K562 (cell line): ENCODE measurements at regions not wholly inside any gene's neighbourhood (a gene's known extent, or its start where the extent isn't known, plus 50 kb on each side); places are given as distances from the start of the nearest gene placed in this dataset.

Source experiments
- CEBPG ChIP-seq, 3 experiments: fragments of 200-800 bp in 1 of 3; sonication (Bioruptor generic) in 1 of 3; sonication (generic) in 1 of 3; formaldehyde crosslinking in 1 of 3; IDR thresholded peaks in 2 of 3; conservative IDR thresholded peaks in 1 of 3; 2 replicates each; pipeline versions ENCODE4 v1.6.1 to v1.8.0; 2016 to 2022; ENCODE audit warnings: missing compliant biosample characterization in 2 of 3, missing genetic modification characterization in 2 of 3, mild to moderate bottlenecking in 1 of 3, missing genetic modification reagents in 1 of 3
- CHD1 ChIP-seq: fragments of 200-600 bp; sonication (generic); IDR thresholded peaks from one replicate; pipeline ENCODE4 v1.6.1; 2012; ENCODE audit warnings: mild to moderate bottlenecking, moderate library complexity, low read length, inconsistent platforms
- SIX5 ChIP-seq, 2 experiments: IDR thresholded peaks; 2 replicates each; pipeline ENCODE4 v1.6.1; 2011; ENCODE audit warnings: low read length in 2 of 2, borderline replicate concordance in 1 of 2, low read depth in 1 of 2, mild to moderate bottlenecking in 1 of 2, moderate library complexity in 1 of 2; ENCODE audit not compliant: insufficient read depth in 1 of 2
- SMAD2 ChIP-seq: fragments of 150-350 bp; IDR thresholded peaks from 2 replicates; pipeline ENCODE4 v1.6.1; 2014; ENCODE audit warnings: low read depth, mild to moderate bottlenecking, low read length
- SNIP1 ChIP-seq: fragments of 450-650 bp; IDR thresholded peaks from 2 replicates; pipeline ENCODE4 v1.7.1; 2017; ENCODE audit warnings: low read depth, mild to moderate bottlenecking
- ZEB2 ChIP-seq: fragments of 450-650 bp; IDR thresholded peaks from 2 replicates; pipeline ENCODE4 v1.6.1; 2016
- ZNF165 ChIP-seq: fragments of 250-450 bp; sonication (Bioruptor Pico); IDR thresholded peaks from 2 replicates; pipeline ENCODE4 v1.4.0; 2020; ENCODE audit warnings: borderline replicate concordance
- ZNF274 ChIP-seq: IDR thresholded peaks from 2 replicates; pipeline ENCODE4 v1.6.1; 2011; ENCODE audit warnings: low read depth, mild to moderate bottlenecking, low read length, moderate library complexity, borderline replicate concordance
- ZNF785 ChIP-seq: fragments of 250-450 bp; sonication (Bioruptor Pico); IDR thresholded peaks from 2 replicates; pipeline ENCODE4 v1.4.0; 2020; ENCODE audit warnings: mild to moderate bottlenecking
- ZSCAN29 ChIP-seq: fragments of 450-650 bp; IDR thresholded peaks from 2 replicates; pipeline ENCODE4 v1.6.1; 2017
- TF ChIP-seq, protein P1 (sequence below): fragments of 250-450 bp; sonication (Bioruptor Pico); IDR thresholded peaks from 2 replicates; pipeline ENCODE4 v1.4.0; 2020; ENCODE audit warnings: mild to moderate bottlenecking, moderate library complexity
- TF ChIP-seq, protein P2 (sequence below): fragments of 450-650 bp; formaldehyde crosslinking; IDR thresholded peaks from 2 replicates; pipeline ENCODE4 v1.4.0; 2022; ENCODE audit warnings: missing genetic modification characterization
- TF ChIP-seq, protein P3 (sequence below): fragments of 250-450 bp; sonication (Bioruptor Pico); IDR thresholded peaks from 2 replicates; pipeline ENCODE4 v1.5.0; 2021; ENCODE audit warnings: mild to moderate bottlenecking, borderline replicate concordance

DNA sequence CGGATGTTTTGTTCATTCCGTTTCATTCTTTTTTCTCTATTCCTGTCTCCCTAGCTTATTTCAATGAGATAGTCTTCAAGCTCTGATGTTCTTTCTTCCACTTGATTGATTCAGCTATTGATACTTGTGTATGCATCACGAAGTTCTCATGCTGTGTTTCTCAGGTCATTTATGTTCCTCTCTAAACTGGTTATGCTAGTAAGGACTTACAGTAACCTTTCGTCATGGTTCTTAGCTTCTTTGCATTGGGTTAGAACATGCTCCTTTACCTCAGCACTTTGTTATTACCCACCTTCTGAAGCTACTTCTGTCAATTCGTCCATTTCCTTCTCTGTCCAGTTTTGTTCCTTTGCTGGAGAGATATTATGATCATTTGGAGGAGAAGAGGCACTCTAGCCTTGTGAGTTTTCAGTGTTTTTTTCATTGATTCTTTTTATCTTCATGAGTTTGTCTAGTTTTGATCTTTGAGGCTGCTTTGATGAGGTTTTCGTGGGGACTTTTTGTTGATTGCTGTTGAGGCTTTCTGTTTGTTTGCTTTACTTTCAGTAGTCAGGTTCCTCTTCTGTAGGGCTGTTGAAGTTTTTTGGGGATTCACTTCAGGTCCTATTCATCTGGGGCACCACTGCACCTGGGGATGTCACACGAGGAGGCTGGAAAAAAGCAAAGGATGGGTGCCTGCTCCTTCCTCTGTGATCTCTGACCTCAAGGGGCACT, 496.9 kb upstream of the LRRC7 start (continued):
- TF ChIP-seq CHD1 (no peak), ZSCAN29 (no peak), ZNF165 (no peak), ZNF274 (no peak), SNIP1 (no peak), SMAD2 (no peak), CEBPG (CRISPR knock-in tag; IDR thresholded peaks at IDR 0.05) (no peak), CEBPG (tag; conservative IDR thresholded peaks at IDR 0.05 in 1 of 2, IDR thresholded peaks at IDR 0.05 in 1 of 2) (no peak), ZNF785 (CRISPR knock-in tag) (no peak), ZEB2 (no peak), SIX5 (IDR thresholded peaks at IDR 0.05; ENCODE audit: borderline replicate concordance in 1 of 2, insufficient read depth in 1 of 2, low read depth in 1 of 2, low read length in 2 of 2) (no peak)
- TF ChIP-seq, protein P1, sequence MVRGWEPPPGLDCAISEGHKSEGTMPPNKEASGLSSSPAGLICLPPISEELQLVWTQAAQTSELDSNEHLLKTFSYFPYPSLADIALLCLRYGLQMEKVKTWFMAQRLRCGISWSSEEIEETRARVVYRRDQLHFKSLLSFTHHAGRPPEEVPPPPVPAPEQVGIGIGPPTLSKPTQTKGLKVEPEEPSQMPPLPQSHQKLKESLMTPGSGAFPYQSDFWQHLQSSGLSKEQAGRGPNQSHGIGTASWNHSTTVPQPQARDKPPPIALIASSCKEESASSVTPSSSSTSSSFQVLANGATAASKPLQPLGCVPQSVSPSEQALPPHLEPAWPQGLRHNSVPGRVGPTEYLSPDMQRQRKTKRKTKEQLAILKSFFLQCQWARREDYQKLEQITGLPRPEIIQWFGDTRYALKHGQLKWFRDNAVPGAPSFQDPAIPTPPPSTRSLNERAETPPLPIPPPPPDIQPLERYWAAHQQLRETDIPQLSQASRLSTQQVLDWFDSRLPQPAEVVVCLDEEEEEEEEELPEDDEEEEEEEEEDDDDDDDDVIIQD (CRISPR knock-in tag): no peak
- TF ChIP-seq, protein P2, sequence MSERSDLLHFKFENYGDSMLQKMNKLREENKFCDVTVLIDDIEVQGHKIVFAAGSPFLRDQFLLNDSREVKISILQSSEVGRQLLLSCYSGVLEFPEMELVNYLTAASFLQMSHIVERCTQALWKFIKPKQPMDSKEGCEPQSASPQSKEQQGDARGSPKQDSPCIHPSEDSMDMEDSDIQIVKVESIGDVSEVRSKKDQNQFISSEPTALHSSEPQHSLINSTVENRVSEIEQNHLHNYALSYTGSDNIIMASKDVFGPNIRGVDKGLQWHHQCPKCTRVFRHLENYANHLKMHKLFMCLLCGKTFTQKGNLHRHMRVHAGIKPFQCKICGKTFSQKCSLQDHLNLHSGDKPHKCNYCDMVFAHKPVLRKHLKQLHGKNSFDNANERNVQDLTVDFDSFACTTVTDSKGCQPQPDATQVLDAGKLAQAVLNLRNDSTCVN (CRISPR knock-in tag): no peak
- TF ChIP-seq, protein P3, sequence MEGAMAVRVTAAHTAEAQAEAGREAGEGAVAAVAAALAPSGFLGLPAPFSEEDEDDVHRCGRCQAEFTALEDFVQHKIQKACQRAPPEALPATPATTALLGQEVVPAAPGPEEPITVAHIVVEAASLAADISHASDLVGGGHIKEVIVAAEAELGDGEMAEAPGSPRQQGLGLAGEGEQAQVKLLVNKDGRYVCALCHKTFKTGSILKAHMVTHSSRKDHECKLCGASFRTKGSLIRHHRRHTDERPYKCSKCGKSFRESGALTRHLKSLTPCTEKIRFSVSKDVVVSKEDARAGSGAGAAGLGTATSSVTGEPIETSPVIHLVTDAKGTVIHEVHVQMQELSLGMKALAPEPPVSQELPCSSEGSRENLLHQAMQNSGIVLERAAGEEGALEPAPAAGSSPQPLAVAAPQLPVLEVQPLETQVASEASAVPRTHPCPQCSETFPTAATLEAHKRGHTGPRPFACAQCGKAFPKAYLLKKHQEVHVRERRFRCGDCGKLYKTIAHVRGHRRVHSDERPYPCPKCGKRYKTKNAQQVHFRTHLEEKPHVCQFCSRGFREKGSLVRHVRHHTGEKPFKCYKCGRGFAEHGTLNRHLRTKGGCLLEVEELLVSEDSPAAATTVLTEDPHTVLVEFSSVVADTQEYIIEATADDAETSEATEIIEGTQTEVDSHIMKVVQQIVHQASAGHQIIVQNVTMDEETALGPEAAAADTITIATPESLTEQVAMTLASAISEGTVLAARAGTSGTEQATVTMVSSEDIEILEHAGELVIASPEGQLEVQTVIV: no peak
